Heart left ventricle (tissue), 16 donors: ENCODE measurements at regions not wholly inside any gene's neighbourhood (a gene's known extent, or its start where the extent isn't known, plus 50 kb on each side); places are given as distances from the start of the nearest gene placed in this dataset.
A peak's percentile ranks its signal among the peaks of the same experiment; 100 is the strongest.

Experiments used
- ATAC-seq, 4 donors: fragments of 200-7000 bp; cut with Tn5 transposase; one replicate each; pipeline ENCODE4 v1.9.1; 2020 to 2022; ENCODE audit warnings: moderate library complexity in 4 of 4, mild to moderate bottlenecking in 3 of 4, moderate number of reproducible peaks in 1 of 4
- DNase-seq, 5 donors: peaks; one replicate each; pipeline ENCODE4 v3.0.0-alpha.2; 2020
- H3K27ac ChIP-seq, 12 donors: fragments of 200-600 bp; sonication (generic) in 4 of 12; one replicate each; pipeline versions ENCODE4 v1.5.0 to v1.8.0; 2016 to 2022; ENCODE audit warnings: mild to moderate bottlenecking in 2 of 12
- H3K27me3 ChIP-seq, 9 donors: fragments of 200-600 bp; sonication (generic) in 2 of 9; one replicate each; pipeline versions ENCODE4 v1.5.1 to v1.8.0; 2016 to 2022; ENCODE audit warnings: mild to moderate bottlenecking in 3 of 9
- H3K36me3 ChIP-seq, 9 donors: fragments of 200-600 bp; sonication (generic) in 2 of 9; one replicate each; pipeline versions ENCODE4 v1.5.0 to v1.8.0; 2018 to 2022; ENCODE audit warnings: mild to moderate bottlenecking in 2 of 9
- H3K4me1 ChIP-seq, 12 donors: fragments of 200-600 bp; sonication (generic) in 4 of 12; one replicate each; pipeline versions ENCODE4 v1.5.0 to v1.8.0; 2016 to 2022; ENCODE audit warnings: mild to moderate bottlenecking in 3 of 12
- H3K4me3 ChIP-seq, 12 donors: fragments of 200-600 bp; sonication (generic) in 4 of 12; one replicate each; pipeline versions ENCODE4 v1.5.0 to v1.8.0; 2017 to 2022; ENCODE audit warnings: mild to moderate bottlenecking in 9 of 12, moderate library complexity in 4 of 12
- H3K9me3 ChIP-seq, 12 donors: fragments of 200-600 bp; sonication (generic) in 4 of 12; one replicate each; pipeline versions ENCODE4 v1.5.0 to v1.8.0; 2016 to 2022; ENCODE audit warnings: mild to moderate bottlenecking in 1 of 12
- CTCF ChIP-seq, 12 donors: fragments of 200-600 bp; sonication (generic) in 4 of 12; IDR thresholded peaks; one replicate each; pipeline versions ENCODE4 v1.5.0 to v1.8.0; 2018 to 2022; ENCODE audit warnings: antibody characterized with exemption in 12 of 12, mild to moderate bottlenecking in 5 of 12
- POLR2A ChIP-seq, 2 donors: fragments of 450-650 bp; IDR thresholded peaks; one replicate each; pipeline ENCODE4 v1.6.1; 2017; ENCODE audit warnings: antibody characterized with exemption in 2 of 2, mild to moderate bottlenecking in 2 of 2, moderate library complexity in 2 of 2
- WGBS, 4 donors: extraction: QIAGEN DNeasy Blood & Tissue Kit in 2 of 4; methylation state at CpG; one replicate each; pipeline versions ENCODE4 v1.1.5 to v1.1.7; 2013 to 2018; 5-methylcytosine and 5-hydroxymethylcytosine counted together
- intact Hi-C, 10 donors: fragments of 100-400 bp; cut with DNase I; formaldehyde crosslinking; loops; one replicate each; pipeline versions ENCODE4 v1.11.1 to v1.14.2; 2022
- donor health status: ischemic (EF 13 %, LVEDD 7.1; RV severe dilation, severe dysfunction).
- donor health status: healthy with polysubstance abuse.
- donor health status: DM: no; HTN: yes; CAD: no.
- donor health status: DM: no; HTN: no; CAD: no.
- donor health status: ischemic (EF 25% LVEDD 6.9; RV normal size, moderate dysfunction).
- donor health status: ischemic (EF 25% LVEDD 5.7; RV mildly dilated, moderate dysfunction).
- donor health status: healthy.
- donor health status: DM: yes; HTN: yes; CAD: no.
- donor health status: ischemic (EF 35%, LVEDD 5.7; RV mildly dilated, moderate dysfunction).
- donor health status: nonischemic (EF 11% LVEDD 7.7; RV severe dilation, severe dysfunction).
- donor health status: DM: yes; HTN: yes; CAD: no.
- donor health status: PGD.
- donor health status: ischemic (EF 29% LVEDD 5.4; RV normal size, mild dysfunction).
- donor health status: nonischemic (EF 23%, LVEDD 6.1; RV moderate dilation, normal function).

GRCh38 chr4:155542415-155542814 is 124.2 kb upstream of the GUCY1A1 start:
- H3K4me3 ChIP-seq = no peak overlapping the region
- no peak for DNase-seq
- no peaks in the 10 kb centered on the region for H3K36me3 ChIP-seq
- H3K27me3 ChIP-seq = no peaks in the 10 kb centered on the region
- intact Hi-C loops = no loop called here
- no peaks in the 10 kb centered on the region for H3K9me3 ChIP-seq
- H3K27ac ChIP-seq = peak overlapping the region in 2 of 12 donors; percentile 20 to 37
- peaks cover 0 to 24% (median 6%) of the 10 kb centered on the region in 12 donors for H3K4me1 ChIP-seq
- WGBS, 4 donors = 91 to 96% (median 95%) methylated on average over 3 of the region's 3 CpGs
- TF ChIP-seq CTCF (IDR thresholded peaks at IDR 0.05) = no peak
- no peak for TF ChIP-seq POLR2A (IDR thresholded peaks at IDR 0.05)
- no peak for ATAC-seq

- H3K27ac ChIP-seq = no peak overlapping the region
- peaks cover 0 to 24% (median 6%) of the 10 kb centered on the region in 12 donors for H3K4me1 ChIP-seq
- WGBS, 4 donors = 94 to 97% (median 95%) methylated on average over 3 of the region's 3 CpGs
- no peak for TF ChIP-seq CTCF (IDR thresholded peaks at IDR 0.05)
- TF ChIP-seq POLR2A (IDR thresholded peaks at IDR 0.05) = no peak
- no peaks in the 10 kb centered on the region for H3K9me3 ChIP-seq
- intact Hi-C loops = no loop called here
- no peak for ATAC-seq
- H3K36me3 ChIP-seq = no peaks in the 10 kb centered on the region
- no peak overlapping the region for H3K4me3 ChIP-seq
- no peaks in the 10 kb centered on the region for H3K27me3 ChIP-seq
- no peak for DNase-seq
These were observed 124.9 kb upstream of the GUCY1A1 start for GRCh38 chr4:155541716-155542115.

- peaks cover 0 to 24% (median 6%) of the 10 kb centered on the region in 12 donors for H3K4me1 ChIP-seq
- ATAC-seq (no peak), DNase-seq (no peak)
- H3K9me3 ChIP-seq = no peaks in the 10 kb centered on the region
- intact Hi-C loops = no loop called here
- no peak for TF ChIP-seq CTCF (IDR thresholded peaks at IDR 0.05)
- no peak for TF ChIP-seq POLR2A (IDR thresholded peaks at IDR 0.05)
- H3K27ac ChIP-seq = no peak overlapping the region
- H3K27me3 ChIP-seq = no peaks in the 10 kb centered on the region
- no peaks in the 10 kb centered on the region for H3K36me3 ChIP-seq
- WGBS, 4 donors = 93 to 99% (median 98%) methylated on average over 7 of the region's 7 CpGs
- no peak overlapping the region for H3K4me3 ChIP-seq
These were observed 126.0 kb upstream of the GUCY1A1 start for GRCh38 chr4:155540698-155541097.

GRCh38 chr4:155539746-155540145 is 126.9 kb upstream of the GUCY1A1 start:
- ATAC-seq = no peak
- Histone ChIP-seq H3K27me3 (no peaks in the 10 kb centered on the region), H3K27ac (no peak overlapping the region), H3K36me3 (no peaks in the 10 kb centered on the region), H3K4me1 (peaks cover 0 to 24% (median 4%) of the 10 kb centered on the region in 12 donors), H3K4me3 (no peak overlapping the region), H3K9me3 (no peaks in the 10 kb centered on the region)
- no peak for DNase-seq
- intact Hi-C loops = loop anchor here in 2 of 10 donors (5.0 to 10.0 kb wide), 2 partner anchors 33 to 245 kb away; no protein-coding TSS in a partner anchor
- 80 to 96% (median 93%) methylated on average over 3 of the region's 3 CpGs for WGBS, 4 donors
- no peak for TF ChIP-seq POLR2A (IDR thresholded peaks at IDR 0.05)
- no peak for TF ChIP-seq CTCF (IDR thresholded peaks at IDR 0.05)
